CD8-positive, alpha-beta memory T cell (primary cell): ENCODE measurements at regions not wholly inside any gene's neighbourhood (a gene's known extent, or its start where the extent isn't known, plus 50 kb on each side); places are given as distances from the start of the nearest gene placed in this dataset.

Experiments used
- CTCF ChIA-PET: fragments of 350-600 bp; sonication (Branson Sonifier 250); formaldehyde crosslinking; loops from one replicate; lab custom pipeline; 2021; ENCODE audit warnings: antibody characterized with exemption; lab: Charles Lee
- POLR2A ChIA-PET: fragments of 350-600 bp; sonication (Branson Sonifier 250); formaldehyde crosslinking; loops from one replicate; lab custom pipeline; 2021; ENCODE audit warnings: antibody characterized with exemption; lab: Charles Lee
- DNase-seq, 5 donors: peaks; one replicate each; pipeline versions ENCODE4 v3.0.0 to v3.0.0-alpha.2; 2020 to 2022; ENCODE audit warnings: mixed read lengths in 1 of 5
- H3K27ac ChIP-seq: one replicate; pipeline ENCODE4 v1.7.0; 2013; ENCODE audit warnings: low read depth, mild to moderate bottlenecking, low read length, moderate library complexity
- H3K27me3 ChIP-seq: 2 replicates; pipeline ENCODE4 v1.7.0; 2013; ENCODE audit warnings: low read length, mild to moderate bottlenecking; ENCODE audit not compliant: insufficient read depth, poor library complexity, severe bottlenecking
- H3K36me3 ChIP-seq: 2 replicates; pipeline ENCODE4 v1.7.0; 2013; ENCODE audit warnings: mild to moderate bottlenecking, low read length, moderate library complexity; ENCODE audit not compliant: insufficient read depth
- H3K4me1 ChIP-seq: 2 replicates; pipeline ENCODE4 v1.7.0; 2013; ENCODE audit warnings: mild to moderate bottlenecking, low read length, moderate library complexity; ENCODE audit not compliant: insufficient read depth
- H3K4me3 ChIP-seq: 2 replicates; pipeline ENCODE4 v1.7.0; 2013; ENCODE audit warnings: mild to moderate bottlenecking, low read length
- H3K9me3 ChIP-seq: 2 replicates; pipeline ENCODE4 v1.7.0; 2013; ENCODE audit warnings: mild to moderate bottlenecking, low read length
- H3K27ac Mint-ChIP-seq, 8 donors: one replicate each; pipeline ENCODE4 v1.8.0; 2020 to 2021; ENCODE audit warnings: mixed read lengths in 8 of 8, mild to moderate bottlenecking in 6 of 8, inconsistent platforms in 3 of 8, moderate library complexity in 3 of 8
- H3K27me3 Mint-ChIP-seq, 2 donors: one replicate each; pipeline ENCODE4 v1.8.0; 2020 to 2021; ENCODE audit warnings: mixed read lengths in 2 of 2, mild to moderate bottlenecking in 1 of 2, moderate library complexity in 1 of 2
- H3K36me3 Mint-ChIP-seq, 3 donors: one replicate each; pipeline ENCODE4 v1.8.0; 2020 to 2021; ENCODE audit warnings: mixed read lengths in 3 of 3, inconsistent platforms in 1 of 3, mild to moderate bottlenecking in 1 of 3
- H3K4me1 Mint-ChIP-seq, 3 donors: one replicate each; pipeline ENCODE4 v1.8.0; 2020 to 2021; ENCODE audit warnings: mixed read lengths in 3 of 3, inconsistent platforms in 1 of 3, mild to moderate bottlenecking in 1 of 3
- H3K4me3 Mint-ChIP-seq, 7 donors: one replicate each; pipeline ENCODE4 v1.8.0; 2020 to 2021; ENCODE audit warnings: mixed read lengths in 7 of 7, mild to moderate bottlenecking in 6 of 7, moderate library complexity in 4 of 7, inconsistent platforms in 2 of 7
- H3K9me3 Mint-ChIP-seq, 5 donors: one replicate each; pipeline ENCODE4 v1.8.0; 2020 to 2022; ENCODE audit warnings: mixed read lengths in 5 of 5, mild to moderate bottlenecking in 3 of 5, moderate library complexity in 2 of 5, inconsistent platforms in 1 of 5

- no peaks in the 10 kb centered on the region for H3K4me1 ChIP-seq
- CTCF ChIA-PET = no interaction called here
- Mint-ChIP-seq H3K36me3 (peaks cover 0 to 1% (median 0%) of the 10 kb centered on the region in 3 donors), H3K9me3 (peaks cover 0 to 16% (median 2%) of the 10 kb centered on the region in 5 donors), H3K4me3 (no peak overlapping the region), H3K4me1 (no peaks in the 10 kb centered on the region), H3K27ac (no peak overlapping the region), H3K27me3 (no peaks in the 10 kb centered on the region)
- DNase-seq = no peak
- no peaks in the 10 kb centered on the region for H3K9me3 ChIP-seq
- H3K27me3 ChIP-seq = no peaks in the 10 kb centered on the region
- POLR2A ChIA-PET = no interaction called here
- no peak overlapping the region for H3K4me3 ChIP-seq
- H3K36me3 ChIP-seq = no peaks in the 10 kb centered on the region
- no peak overlapping the region for H3K27ac ChIP-seq
Measured at GRCh38 chr2:14401873-14402272, 230.6 kb upstream of the LRATD1 start.

GRCh38 chr2:14408695-14409094, 223.8 kb upstream of the LRATD1 start:
- Mint-ChIP-seq H3K27me3 (no peaks in the 10 kb centered on the region), H3K9me3 (peaks cover 0 to 13% (median 8%) of the 10 kb centered on the region in 5 donors), H3K4me3 (no peak overlapping the region), H3K36me3 (no peaks in the 10 kb centered on the region), H3K4me1 (no peaks in the 10 kb centered on the region), H3K27ac (no peak overlapping the region)
- Histone ChIP-seq H3K4me3 (no peak overlapping the region), H3K27me3 (no peaks in the 10 kb centered on the region), H3K36me3 (no peaks in the 10 kb centered on the region), H3K4me1 (no peaks in the 10 kb centered on the region), H3K27ac (no peak overlapping the region), H3K9me3 (no peaks in the 10 kb centered on the region)
- CTCF ChIA-PET = no interaction called here
- DNase-seq = no peak
- POLR2A ChIA-PET = no interaction called here

- H3K36me3 Mint-ChIP-seq = no peaks in the 10 kb centered on the region
- ChIA-PET CTCF (no interaction called here), POLR2A (no interaction called here)
- H3K4me1 ChIP-seq = no peaks in the 10 kb centered on the region
- H3K9me3 Mint-ChIP-seq = peaks cover 2 to 13% (median 9%) of the 10 kb centered on the region in 5 donors
- H3K27ac ChIP-seq = no peak overlapping the region
- no peaks in the 10 kb centered on the region for H3K27me3 ChIP-seq
- no peaks in the 10 kb centered on the region for H3K27me3 Mint-ChIP-seq
- DNase-seq = no peak
- no peak overlapping the region for H3K4me3 Mint-ChIP-seq
- no peak overlapping the region for H3K4me3 ChIP-seq
- H3K27ac Mint-ChIP-seq = no peak overlapping the region
- no peaks in the 10 kb centered on the region for H3K9me3 ChIP-seq
- H3K4me1 Mint-ChIP-seq = no peaks in the 10 kb centered on the region
- H3K36me3 ChIP-seq = no peaks in the 10 kb centered on the region
Measured at GRCh38 chr2:14417551-14417950, 215.0 kb upstream of the LRATD1 start.

DNA sequence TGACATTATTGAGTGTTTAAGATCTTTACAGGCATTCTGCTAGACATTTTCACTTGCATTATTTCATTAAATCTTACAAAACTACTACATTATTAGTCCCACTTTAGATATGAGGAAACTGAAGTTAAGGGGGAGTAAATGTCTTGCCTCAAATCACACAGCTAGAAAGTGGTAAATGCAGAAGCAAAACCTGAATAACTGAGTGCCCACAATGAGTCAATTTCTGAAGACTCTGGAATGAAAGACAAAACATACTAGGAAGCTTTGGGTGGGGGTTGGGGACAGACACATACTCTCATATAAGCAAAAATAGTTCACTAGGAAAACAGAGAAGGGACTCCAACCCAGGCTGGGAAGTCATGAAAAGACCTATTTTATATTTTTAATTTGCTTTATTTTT, 214.4 kb upstream of the LRATD1 start:
- H3K4me3 ChIP-seq = no peak overlapping the region
- CTCF ChIA-PET = no interaction called here
- no peak overlapping the region for H3K27ac ChIP-seq
- no peak overlapping the region for H3K4me3 Mint-ChIP-seq
- H3K27me3 Mint-ChIP-seq = no peaks in the 10 kb centered on the region
- no peaks in the 10 kb centered on the region for H3K36me3 Mint-ChIP-seq
- no peak overlapping the region for H3K27ac Mint-ChIP-seq
- H3K4me1 Mint-ChIP-seq = no peaks in the 10 kb centered on the region
- H3K27me3 ChIP-seq = no peaks in the 10 kb centered on the region
- POLR2A ChIA-PET = no interaction called here
- no peak for DNase-seq
- no peaks in the 10 kb centered on the region for H3K36me3 ChIP-seq
- H3K4me1 ChIP-seq = no peaks in the 10 kb centered on the region
- H3K9me3 ChIP-seq = no peaks in the 10 kb centered on the region
- H3K9me3 Mint-ChIP-seq = peaks cover 2 to 13% (median 6%) of the 10 kb centered on the region in 5 donors

- Histone ChIP-seq H3K27ac (no peak overlapping the region), H3K27me3 (no peaks in the 10 kb centered on the region), H3K9me3 (no peaks in the 10 kb centered on the region), H3K36me3 (no peaks in the 10 kb centered on the region), H3K4me3 (no peak overlapping the region), H3K4me1 (no peaks in the 10 kb centered on the region)
- Mint-ChIP-seq H3K27ac (no peak overlapping the region), H3K27me3 (no peaks in the 10 kb centered on the region), H3K4me1 (no peaks in the 10 kb centered on the region), H3K4me3 (no peak overlapping the region), H3K9me3 (peaks cover 4 to 13% (median 7%) of the 10 kb centered on the region in 5 donors), H3K36me3 (no peaks in the 10 kb centered on the region)
- CTCF ChIA-PET = no interaction called here
- DNase-seq = no peak
- POLR2A ChIA-PET = no interaction called here
Measured at GRCh38 chr2:14420851-14421250, 211.7 kb upstream of the LRATD1 start.

DNA sequence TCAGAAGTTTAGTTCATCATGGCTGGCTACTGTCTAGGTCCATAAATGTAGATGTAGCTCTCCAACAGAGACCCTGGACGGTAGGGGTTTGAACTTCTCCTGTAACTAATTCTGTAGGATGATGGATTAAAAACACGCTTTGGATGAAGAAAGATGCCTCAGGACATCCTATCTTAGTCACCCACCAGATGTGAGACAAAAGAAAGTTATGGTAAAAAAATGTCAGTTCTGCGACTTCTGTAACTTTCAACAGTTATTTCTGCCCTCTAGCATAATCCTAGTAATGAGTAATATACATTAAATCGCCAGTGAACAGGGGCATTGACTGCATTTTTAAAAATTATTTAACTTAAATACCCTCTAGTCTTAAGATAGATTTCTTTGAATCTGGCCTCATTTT, 210.1 kb upstream of the LRATD1 start:
- Mint-ChIP-seq H3K27ac (no peak overlapping the region), H3K27me3 (no peaks in the 10 kb centered on the region), H3K4me1 (no peaks in the 10 kb centered on the region), H3K9me3 (peaks cover 4 to 12% (median 10%) of the 10 kb centered on the region in 5 donors), H3K4me3 (no peak overlapping the region), H3K36me3 (no peaks in the 10 kb centered on the region)
- Histone ChIP-seq H3K27me3 (no peaks in the 10 kb centered on the region), H3K9me3 (no peaks in the 10 kb centered on the region), H3K27ac (no peak overlapping the region), H3K36me3 (no peaks in the 10 kb centered on the region), H3K4me1 (no peaks in the 10 kb centered on the region), H3K4me3 (no peak overlapping the region)
- DNase-seq = no peak
- ChIA-PET POLR2A (no interaction called here), CTCF (no interaction called here)

- Mint-ChIP-seq H3K36me3 (no peaks in the 10 kb centered on the region), H3K4me3 (no peak overlapping the region), H3K27ac (no peak overlapping the region), H3K27me3 (no peaks in the 10 kb centered on the region), H3K9me3 (peaks cover 4 to 13% (median 9%) of the 10 kb centered on the region in 5 donors), H3K4me1 (no peaks in the 10 kb centered on the region)
- no peaks in the 10 kb centered on the region for H3K36me3 ChIP-seq
- ChIA-PET CTCF (no interaction called here), POLR2A (no interaction called here)
- no peak for DNase-seq
- H3K4me3 ChIP-seq = no peak overlapping the region
- H3K4me1 ChIP-seq = no peaks in the 10 kb centered on the region
- H3K27me3 ChIP-seq = no peaks in the 10 kb centered on the region
- no peaks in the 10 kb centered on the region for H3K9me3 ChIP-seq
- no peak overlapping the region for H3K27ac ChIP-seq
Measured at GRCh38 chr2:14423145-14423906, 209.2 kb upstream of the LRATD1 start.

GRCh38 chr2:14424478-14425390, 207.8 kb upstream of the LRATD1 start:
- Mint-ChIP-seq H3K36me3 (no peaks in the 10 kb centered on the region), H3K9me3 (peaks cover 4 to 13% (median 9%) of the 10 kb centered on the region in 5 donors), H3K4me1 (no peaks in the 10 kb centered on the region), H3K27me3 (no peaks in the 10 kb centered on the region), H3K4me3 (no peak overlapping the region), H3K27ac (no peak overlapping the region)
- no peaks in the 10 kb centered on the region for H3K27me3 ChIP-seq
- no peak for DNase-seq
- H3K4me3 ChIP-seq = no peak overlapping the region
- POLR2A ChIA-PET = no interaction called here
- H3K9me3 ChIP-seq = no peaks in the 10 kb centered on the region
- CTCF ChIA-PET = no interaction called here
- no peaks in the 10 kb centered on the region for H3K4me1 ChIP-seq
- no peak overlapping the region for H3K27ac ChIP-seq
- H3K36me3 ChIP-seq = no peaks in the 10 kb centered on the region
